MCF 10A (cell line): ENCODE measurements at regions not wholly inside any gene's neighbourhood (a gene's known extent, or its start where the extent isn't known, plus 50 kb on each side); places are given as distances from the start of the nearest gene placed in this dataset.

Experiments used
- BruUV-seq: library from RNA; stranded (reverse); fragments of 400-500 nt; replicated peaks from 2 replicates; lab custom pipeline; 2021; lab: Mats Ljungman, UMichigan
- CTCF ChIA-PET: fragments of 300-600 bp; sonication (Branson Sonifier 250); formaldehyde crosslinking; extraction: SDS; loops from one replicate; lab custom pipeline; 2021; ENCODE audit warnings: antibody characterized with exemption, inconsistent platforms; lab: Yijun Ruan, JAX
- POLR2A ChIA-PET: fragments of 300-600, 350-650 bp; sonication (Branson Sonifier 250); formaldehyde crosslinking; extraction: SDS; loops from one replicate; lab custom pipeline; 2020; ENCODE audit warnings: antibody characterized with exemption, inconsistent platforms; lab: Yijun Ruan, JAX
- DNase-seq: peaks from one replicate; pipeline ENCODE4 v3.0.0-alpha.2; 2018; ENCODE audit not compliant: unreplicated experiment
- H3K27ac Mint-ChIP-seq: one replicate; pipeline ENCODE4 v1.8.0; 2022; ENCODE audit warnings: mild to moderate bottlenecking, low read depth, mixed read lengths; ENCODE audit not compliant: unreplicated experiment
- H3K27me3 Mint-ChIP-seq: one replicate; pipeline ENCODE4 v1.8.0; 2022; ENCODE audit warnings: mixed read lengths; ENCODE audit not compliant: insufficient read depth, unreplicated experiment
- H3K36me3 Mint-ChIP-seq: one replicate; pipeline ENCODE4 v1.8.0; 2022; ENCODE audit warnings: mild to moderate bottlenecking, moderate library complexity, mixed read lengths; ENCODE audit not compliant: insufficient read depth, unreplicated experiment
- H3K4me1 Mint-ChIP-seq: one replicate; pipeline ENCODE4 v1.8.0; 2022; ENCODE audit warnings: mixed read lengths; ENCODE audit not compliant: insufficient read depth, unreplicated experiment
- H3K4me3 Mint-ChIP-seq: one replicate; pipeline ENCODE4 v1.8.0; 2022; ENCODE audit warnings: mild to moderate bottlenecking, moderate library complexity, mixed read lengths; ENCODE audit not compliant: unreplicated experiment
- H3K9me3 Mint-ChIP-seq: one replicate; pipeline ENCODE4 v1.8.0; 2022; ENCODE audit warnings: mixed read lengths; ENCODE audit not compliant: unreplicated experiment
- intact Hi-C: fragments of 100-400 bp; cut with micrococcal nuclease; formaldehyde crosslinking; loops from 2 replicates; pipeline ENCODE4 v1.14.1; 2022
- TF ChIP-seq, protein P1 (sequence below): fragments of 200-600 bp; IDR thresholded peaks from one replicate; pipeline ENCODE4 v1.8.0; 2022; ENCODE audit warnings: antibody characterized with exemption, mild to moderate bottlenecking; ENCODE audit not compliant: unreplicated experiment

- DNase-seq: no peak
- no TSS peak for BruUV-seq
- Mint-ChIP-seq H3K9me3 (no peaks in the 10 kb centered on the region), H3K27ac (peak overlapping the region; percentile 2), H3K27me3 (no peaks in the 10 kb centered on the region), H3K4me1 (peaks cover 20% of the 10 kb centered on the region), H3K36me3 (no peaks in the 10 kb centered on the region), H3K4me3 (no peak overlapping the region)
- CTCF ChIA-PET: interaction anchor here (0.6 to 1.8 kb wide), 4 partner anchors 12 to 240 kb away, joined by 3 to 5 read pairs (median 4); no protein-coding TSS in a partner anchor
- POLR2A ChIA-PET: interaction anchor here (1.6 kb wide), 1 partner anchor 14 kb away, joined by 5 read pairs; no protein-coding TSS in a partner anchor
- TF ChIP-seq, protein P1, sequence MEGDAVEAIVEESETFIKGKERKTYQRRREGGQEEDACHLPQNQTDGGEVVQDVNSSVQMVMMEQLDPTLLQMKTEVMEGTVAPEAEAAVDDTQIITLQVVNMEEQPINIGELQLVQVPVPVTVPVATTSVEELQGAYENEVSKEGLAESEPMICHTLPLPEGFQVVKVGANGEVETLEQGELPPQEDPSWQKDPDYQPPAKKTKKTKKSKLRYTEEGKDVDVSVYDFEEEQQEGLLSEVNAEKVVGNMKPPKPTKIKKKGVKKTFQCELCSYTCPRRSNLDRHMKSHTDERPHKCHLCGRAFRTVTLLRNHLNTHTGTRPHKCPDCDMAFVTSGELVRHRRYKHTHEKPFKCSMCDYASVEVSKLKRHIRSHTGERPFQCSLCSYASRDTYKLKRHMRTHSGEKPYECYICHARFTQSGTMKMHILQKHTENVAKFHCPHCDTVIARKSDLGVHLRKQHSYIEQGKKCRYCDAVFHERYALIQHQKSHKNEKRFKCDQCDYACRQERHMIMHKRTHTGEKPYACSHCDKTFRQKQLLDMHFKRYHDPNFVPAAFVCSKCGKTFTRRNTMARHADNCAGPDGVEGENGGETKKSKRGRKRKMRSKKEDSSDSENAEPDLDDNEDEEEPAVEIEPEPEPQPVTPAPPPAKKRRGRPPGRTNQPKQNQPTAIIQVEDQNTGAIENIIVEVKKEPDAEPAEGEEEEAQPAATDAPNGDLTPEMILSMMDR: no peak
- intact Hi-C loops: no loop called here
Measured at GRCh38 chr5:57539281-57539701, 56.7 kb upstream of the ACTBL2 start.

DNA sequence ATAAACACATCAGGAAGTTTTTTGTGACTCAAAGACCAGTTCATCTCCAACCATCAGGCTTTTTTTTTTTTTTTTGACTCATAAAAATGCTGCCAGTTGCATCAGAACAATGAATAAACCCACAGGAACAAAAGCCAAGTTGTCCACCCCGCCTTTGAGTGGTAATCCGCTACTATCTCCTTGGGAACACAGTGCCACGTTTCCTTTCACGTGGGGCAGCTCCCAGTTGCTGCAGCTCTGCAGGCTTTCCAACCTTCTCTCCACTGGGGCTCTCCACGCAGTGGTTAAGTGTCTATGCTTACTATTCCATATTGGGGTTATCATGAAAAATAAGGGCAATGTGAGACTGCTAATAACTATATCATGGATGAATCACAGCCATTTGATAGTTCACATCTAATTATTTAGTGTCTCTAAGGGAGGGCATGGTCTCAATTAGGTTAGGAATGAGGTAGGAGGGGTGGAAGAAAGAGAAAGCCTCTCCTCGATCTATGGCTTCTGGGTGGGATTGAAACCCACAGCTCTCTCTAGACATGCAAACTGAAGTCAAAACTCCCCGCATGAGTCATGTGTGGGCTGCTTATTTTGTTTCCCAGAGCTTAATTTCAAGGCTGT, 55.8 kb upstream of the ACTBL2 start:
- peak; percentile 81 for DNase-seq
- H3K9me3 Mint-ChIP-seq: no peaks in the 10 kb centered on the region
- TF ChIP-seq, protein P1: no peak
- H3K36me3 Mint-ChIP-seq: no peaks in the 10 kb centered on the region
- H3K27me3 Mint-ChIP-seq: no peaks in the 10 kb centered on the region
- H3K4me1 Mint-ChIP-seq: peaks cover 20% of the 10 kb centered on the region
- H3K27ac Mint-ChIP-seq: peak overlapping the region; percentile 2
- CTCF ChIA-PET: interaction anchor here (0.6 to 1.6 kb wide), 2 partner anchors 13 to 112 kb away, joined by 3 to 5 read pairs; no protein-coding TSS in a partner anchor
- POLR2A ChIA-PET: interaction anchor here (0.7 to 1.6 kb wide), 2 partner anchors 13 to 50 kb away, joined by 3 to 5 read pairs; no protein-coding TSS in a partner anchor
- intact Hi-C loops: no loop called here
- H3K4me3 Mint-ChIP-seq: no peak overlapping the region
- no TSS peak for BruUV-seq

GRCh38 chr5:57537811-57538210, 55.2 kb upstream of the ACTBL2 start:
- no peaks in the 10 kb centered on the region for H3K36me3 Mint-ChIP-seq
- no TSS peak for BruUV-seq
- DNase-seq: no peak
- peaks cover 20% of the 10 kb centered on the region for H3K4me1 Mint-ChIP-seq
- H3K27me3 Mint-ChIP-seq: no peaks in the 10 kb centered on the region
- intact Hi-C loops: no loop called here
- H3K4me3 Mint-ChIP-seq: no peak overlapping the region
- TF ChIP-seq, protein P1: no peak
- peak overlapping the region; percentile 2 for H3K27ac Mint-ChIP-seq
- ChIA-PET POLR2A (no interaction called here), CTCF (no interaction called here)
- no peaks in the 10 kb centered on the region for H3K9me3 Mint-ChIP-seq

DNA sequence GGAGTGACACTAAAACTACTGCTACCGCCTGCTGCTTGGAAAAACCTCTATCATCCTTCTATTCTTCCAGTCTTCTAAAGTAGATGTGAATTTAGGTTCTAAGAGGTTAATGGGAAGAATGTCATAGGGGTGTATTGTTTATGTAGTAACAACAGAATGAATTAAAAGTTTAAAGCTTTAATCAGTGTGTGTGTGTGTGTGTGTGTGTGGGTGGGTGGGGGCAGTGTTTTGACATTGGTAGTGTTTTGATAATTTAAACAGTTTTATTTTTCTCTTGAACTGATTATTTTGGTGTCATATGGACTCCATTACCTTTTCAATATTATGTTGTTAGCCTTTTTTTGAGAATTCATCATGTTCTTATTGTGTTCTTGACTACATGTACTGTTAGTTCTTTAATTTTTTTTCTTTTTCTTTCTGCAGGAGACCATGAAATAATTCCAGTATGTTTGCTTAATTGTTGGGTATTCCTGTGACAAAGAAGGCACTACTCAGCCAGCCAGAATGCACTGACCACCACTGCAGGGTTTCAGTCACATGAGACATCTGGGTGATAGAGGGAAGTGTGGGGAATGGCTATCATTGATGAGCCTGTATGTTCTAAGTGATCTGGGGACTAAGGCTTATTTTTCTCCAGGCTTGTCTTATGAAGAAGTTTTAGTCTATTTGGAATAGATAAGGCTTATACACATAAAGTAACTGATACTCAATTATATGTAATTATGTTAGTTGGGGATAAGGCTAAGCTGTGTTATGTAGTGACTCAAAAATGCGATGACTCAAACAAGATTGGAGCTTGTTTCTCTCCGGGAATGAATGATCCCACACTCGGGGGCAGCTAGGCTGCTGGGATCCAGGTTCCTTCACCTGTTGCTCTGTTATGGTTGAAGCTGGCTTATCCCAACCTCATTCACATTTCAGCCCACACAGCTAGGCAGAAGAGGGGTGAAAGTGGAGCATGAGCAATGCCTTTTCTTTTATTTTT, 50.2 kb upstream of the ACTBL2 start:
- BruUV-seq: no TSS peak
- H3K27me3 Mint-ChIP-seq: no peaks in the 10 kb centered on the region
- intact Hi-C loops: no loop called here
- CTCF ChIA-PET: interaction anchor here (0.7 kb wide), 1 partner anchor 231 kb away, joined by 3 read pairs; no protein-coding TSS in a partner anchor
- H3K4me1 Mint-ChIP-seq: peaks cover 4% of the 10 kb centered on the region
- TF ChIP-seq, protein P1: no peak
- H3K27ac Mint-ChIP-seq: no peak overlapping the region
- H3K9me3 Mint-ChIP-seq: no peaks in the 10 kb centered on the region
- DNase-seq: peak; percentile 14
- H3K4me3 Mint-ChIP-seq: no peak overlapping the region
- POLR2A ChIA-PET: interaction anchor here (0.6 kb wide), 2 partner anchors 34 to 98 kb away, joined by 3 to 5 read pairs; no protein-coding TSS in a partner anchor
- no peaks in the 10 kb centered on the region for H3K36me3 Mint-ChIP-seq
